DOHH2 (cell line): ENCODE measurements at regions not wholly inside any gene's neighbourhood (a gene's known extent, or its start where the extent isn't known, plus 50 kb on each side); places are given as distances from the start of the nearest gene placed in this dataset.

Source experiments
- H3F3A ChIP-seq: fragments of 200-600 bp; sonication (generic), shearing (Covaris generic); 2 replicates; pipeline ENCODE4 v1.6.0; 2016; ENCODE audit warnings: antibody characterized with exemption, mild to moderate bottlenecking; ENCODE audit not compliant: control insufficient read depth, insufficient read depth
- H3K27ac ChIP-seq: fragments of 200-600 bp; sonication (generic); 2 replicates; pipeline ENCODE4 v1.5.1; 2014; ENCODE audit warnings: low read depth, mild to moderate bottlenecking, low read length, moderate library complexity
- H3K27me3 ChIP-seq: fragments of 200-600 bp; sonication (generic); 2 replicates; pipeline ENCODE4 v1.6.1; 2014; ENCODE audit warnings: mild to moderate bottlenecking, low read length, mixed read lengths; ENCODE audit not compliant: control insufficient read depth
- H3K36me3 ChIP-seq: fragments of 200-600 bp; sonication (generic); 2 replicates; pipeline ENCODE4 v1.6.1; 2014; ENCODE audit warnings: mild to moderate bottlenecking, low read length, moderate library complexity, mixed read lengths; ENCODE audit not compliant: control insufficient read depth
- H3K4me1 ChIP-seq: fragments of 200-600 bp; sonication (generic); 2 replicates; pipeline ENCODE4 v1.6.1; 2014; ENCODE audit warnings: mild to moderate bottlenecking, low read length, mixed read lengths; ENCODE audit not compliant: control insufficient read depth
- H3K4me2 ChIP-seq: fragments of 200-600 bp; sonication (generic); 2 replicates; pipeline ENCODE4 v1.6.0; 2014; ENCODE audit warnings: mild to moderate bottlenecking, low read length, moderate library complexity
- H3K4me3 ChIP-seq: fragments of 200-600 bp; sonication (generic); 2 replicates; pipeline ENCODE4 v1.5.1; 2014; ENCODE audit warnings: mild to moderate bottlenecking, low read length, mixed read lengths
- H3K79me2 ChIP-seq: fragments of 200-600 bp; sonication (generic); 2 replicates; pipeline ENCODE4 v1.6.1; 2014; ENCODE audit warnings: mild to moderate bottlenecking, low read length, mixed read lengths; ENCODE audit not compliant: control insufficient read depth
- H3K9me2 ChIP-seq: fragments of 200-600 bp; sonication (generic); replicated peaks from 2 replicates; pipeline ENCODE4 v1.6.1; 2014; ENCODE audit warnings: mild to moderate bottlenecking, low read length, mixed read lengths; ENCODE audit not compliant: control insufficient read depth
- H3K9me3 ChIP-seq: fragments of 200-600 bp; sonication (generic); 2 replicates; pipeline ENCODE4 v1.6.1; 2014; ENCODE audit warnings: antibody characterized with exemption, low read length, mixed read lengths; ENCODE audit not compliant: control insufficient read depth, insufficient read depth
- H4K20me1 ChIP-seq: fragments of 200-600 bp; sonication (generic); 2 replicates; pipeline ENCODE4 v1.6.0; 2014; ENCODE audit warnings: low read depth, mild to moderate bottlenecking, antibody characterized with exemption, low read length, moderate library complexity; ENCODE audit not compliant: control insufficient read depth, insufficient read depth
- EZH2phosphoT487 ChIP-seq: fragments of 200-600 bp; sonication (generic); IDR thresholded peaks from 2 replicates; pipeline ENCODE4 v1.6.1; 2017; ENCODE audit warnings: borderline replicate concordance, mild to moderate bottlenecking, antibody characterized with exemption, low read length, moderate library complexity, mixed read lengths
- TF ChIP-seq, protein P1 (sequence below): fragments of 200-600 bp; sonication (generic); IDR thresholded peaks from one replicate; pipeline ENCODE4 v1.5.1; 2014; ENCODE audit warnings: antibody characterized with exemption, mild to moderate bottlenecking, low read depth, low read length; ENCODE audit not compliant: poor library complexity, severe bottlenecking

- H3K27ac ChIP-seq: no peak overlapping the region
- no peaks in the 10 kb centered on the region for H3K79me2 ChIP-seq
- H3K27me3 ChIP-seq: no peaks in the 10 kb centered on the region
- TF ChIP-seq EZH2phosphoT487: no peak
- TF ChIP-seq, protein P1, sequence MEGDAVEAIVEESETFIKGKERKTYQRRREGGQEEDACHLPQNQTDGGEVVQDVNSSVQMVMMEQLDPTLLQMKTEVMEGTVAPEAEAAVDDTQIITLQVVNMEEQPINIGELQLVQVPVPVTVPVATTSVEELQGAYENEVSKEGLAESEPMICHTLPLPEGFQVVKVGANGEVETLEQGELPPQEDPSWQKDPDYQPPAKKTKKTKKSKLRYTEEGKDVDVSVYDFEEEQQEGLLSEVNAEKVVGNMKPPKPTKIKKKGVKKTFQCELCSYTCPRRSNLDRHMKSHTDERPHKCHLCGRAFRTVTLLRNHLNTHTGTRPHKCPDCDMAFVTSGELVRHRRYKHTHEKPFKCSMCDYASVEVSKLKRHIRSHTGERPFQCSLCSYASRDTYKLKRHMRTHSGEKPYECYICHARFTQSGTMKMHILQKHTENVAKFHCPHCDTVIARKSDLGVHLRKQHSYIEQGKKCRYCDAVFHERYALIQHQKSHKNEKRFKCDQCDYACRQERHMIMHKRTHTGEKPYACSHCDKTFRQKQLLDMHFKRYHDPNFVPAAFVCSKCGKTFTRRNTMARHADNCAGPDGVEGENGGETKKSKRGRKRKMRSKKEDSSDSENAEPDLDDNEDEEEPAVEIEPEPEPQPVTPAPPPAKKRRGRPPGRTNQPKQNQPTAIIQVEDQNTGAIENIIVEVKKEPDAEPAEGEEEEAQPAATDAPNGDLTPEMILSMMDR: no peak
- H3K36me3 ChIP-seq: no peaks in the 10 kb centered on the region
- no peaks in the 10 kb centered on the region for H3K4me1 ChIP-seq
- no peaks in the 10 kb centered on the region for H4K20me1 ChIP-seq
- H3K4me2 ChIP-seq: no peak overlapping the region
- no peak overlapping the region for H3K4me3 ChIP-seq
- no peaks in the 10 kb centered on the region for H3F3A ChIP-seq
- H3K9me2 ChIP-seq: no peaks in the 10 kb centered on the region
- H3K9me3 ChIP-seq: no peaks in the 10 kb centered on the region
Measured at GRCh38 chr9:20291201-20291600, 331.1 kb downstream of the MLLT3 start.

DNA sequence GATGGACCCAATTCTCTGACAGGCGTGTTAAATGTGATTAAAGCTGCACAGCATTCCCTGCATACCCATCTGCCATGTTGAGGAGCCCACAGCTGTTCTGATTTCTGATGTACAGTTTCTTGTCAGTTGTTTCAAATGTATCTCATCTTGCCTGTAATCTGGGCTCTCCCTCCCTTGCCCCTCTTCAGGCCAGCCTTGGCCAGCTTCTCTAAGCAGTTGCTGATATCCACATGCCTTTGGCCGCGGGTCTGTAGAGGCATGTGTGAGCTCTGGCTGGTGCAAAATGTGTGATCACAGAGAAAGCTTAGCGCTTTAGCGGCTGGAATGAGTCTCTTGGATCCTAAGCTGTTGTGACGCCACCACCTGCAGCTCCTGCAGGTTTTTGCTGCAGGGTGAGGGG is 332.0 kb downstream of the MLLT3 start:
- H3K36me3 ChIP-seq: no peaks in the 10 kb centered on the region
- H3K9me2 ChIP-seq: no peaks in the 10 kb centered on the region
- no peak overlapping the region for H3K4me2 ChIP-seq
- H3F3A ChIP-seq: no peaks in the 10 kb centered on the region
- no peak overlapping the region for H3K27ac ChIP-seq
- H4K20me1 ChIP-seq: no peaks in the 10 kb centered on the region
- no peaks in the 10 kb centered on the region for H3K27me3 ChIP-seq
- H3K79me2 ChIP-seq: no peaks in the 10 kb centered on the region
- TF ChIP-seq EZH2phosphoT487: no peak
- TF ChIP-seq, protein P1: no peak
- no peaks in the 10 kb centered on the region for H3K4me1 ChIP-seq
- no peaks in the 10 kb centered on the region for H3K9me3 ChIP-seq
- no peak overlapping the region for H3K4me3 ChIP-seq

GRCh38 chr9:20289423-20290010 is 332.8 kb downstream of the MLLT3 start:
- H3F3A ChIP-seq: no peaks in the 10 kb centered on the region
- H3K4me1 ChIP-seq: no peaks in the 10 kb centered on the region
- H3K27me3 ChIP-seq: no peaks in the 10 kb centered on the region
- no peak overlapping the region for H3K4me3 ChIP-seq
- no peaks in the 10 kb centered on the region for H4K20me1 ChIP-seq
- no peaks in the 10 kb centered on the region for H3K36me3 ChIP-seq
- H3K27ac ChIP-seq: no peak overlapping the region
- TF ChIP-seq, protein P1: no peak
- no peak for TF ChIP-seq EZH2phosphoT487
- H3K79me2 ChIP-seq: no peaks in the 10 kb centered on the region
- no peaks in the 10 kb centered on the region for H3K9me3 ChIP-seq
- no peak overlapping the region for H3K4me2 ChIP-seq
- no peaks in the 10 kb centered on the region for H3K9me2 ChIP-seq

- no peak overlapping the region for H3K27ac ChIP-seq
- no peaks in the 10 kb centered on the region for H3K9me3 ChIP-seq
- no peaks in the 10 kb centered on the region for H3F3A ChIP-seq
- no peaks in the 10 kb centered on the region for H3K27me3 ChIP-seq
- H3K4me2 ChIP-seq: no peak overlapping the region
- H3K79me2 ChIP-seq: no peaks in the 10 kb centered on the region
- H4K20me1 ChIP-seq: no peaks in the 10 kb centered on the region
- H3K4me3 ChIP-seq: no peak overlapping the region
- TF ChIP-seq, protein P1: no peak
- no peak for TF ChIP-seq EZH2phosphoT487
- H3K9me2 ChIP-seq: no peaks in the 10 kb centered on the region
- H3K36me3 ChIP-seq: no peaks in the 10 kb centered on the region
- no peaks in the 10 kb centered on the region for H3K4me1 ChIP-seq
Measured at GRCh38 chr9:20286969-20287368, 335.3 kb downstream of the MLLT3 start.
